NCI-H1436 (cell line): ENCODE measurements at regions not wholly inside any gene's neighbourhood (a gene's known extent, or its start where the extent isn't known, plus 50 kb on each side); places are given as distances from the start of the nearest gene placed in this dataset.

Experiments
- DNase-seq: peaks from one replicate; lab custom pipeline; 2025; lab: John Stamatoyannopoulos, UW

DNA sequence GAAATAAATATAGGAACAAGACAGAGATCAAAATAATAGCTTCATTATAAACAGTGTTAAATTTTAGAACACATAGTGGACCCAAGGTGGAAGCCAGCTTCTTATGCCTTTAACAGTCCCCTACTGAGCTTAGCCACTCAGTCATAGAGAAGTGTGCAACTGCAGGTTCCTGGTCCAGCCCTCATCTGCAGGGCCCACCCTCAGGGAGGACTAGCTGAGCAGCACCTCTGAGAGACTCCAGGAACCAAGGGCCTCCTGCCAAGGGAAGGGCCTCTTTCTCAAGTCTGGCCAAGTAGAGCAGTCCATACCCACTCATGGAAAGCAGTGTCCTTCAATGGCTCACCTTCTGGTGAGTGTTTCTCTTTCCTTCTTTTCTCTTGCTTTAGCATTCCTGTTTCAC is 173.7 kb upstream of the PRPS1L1 start:
- no peak for DNase-seq

DNA sequence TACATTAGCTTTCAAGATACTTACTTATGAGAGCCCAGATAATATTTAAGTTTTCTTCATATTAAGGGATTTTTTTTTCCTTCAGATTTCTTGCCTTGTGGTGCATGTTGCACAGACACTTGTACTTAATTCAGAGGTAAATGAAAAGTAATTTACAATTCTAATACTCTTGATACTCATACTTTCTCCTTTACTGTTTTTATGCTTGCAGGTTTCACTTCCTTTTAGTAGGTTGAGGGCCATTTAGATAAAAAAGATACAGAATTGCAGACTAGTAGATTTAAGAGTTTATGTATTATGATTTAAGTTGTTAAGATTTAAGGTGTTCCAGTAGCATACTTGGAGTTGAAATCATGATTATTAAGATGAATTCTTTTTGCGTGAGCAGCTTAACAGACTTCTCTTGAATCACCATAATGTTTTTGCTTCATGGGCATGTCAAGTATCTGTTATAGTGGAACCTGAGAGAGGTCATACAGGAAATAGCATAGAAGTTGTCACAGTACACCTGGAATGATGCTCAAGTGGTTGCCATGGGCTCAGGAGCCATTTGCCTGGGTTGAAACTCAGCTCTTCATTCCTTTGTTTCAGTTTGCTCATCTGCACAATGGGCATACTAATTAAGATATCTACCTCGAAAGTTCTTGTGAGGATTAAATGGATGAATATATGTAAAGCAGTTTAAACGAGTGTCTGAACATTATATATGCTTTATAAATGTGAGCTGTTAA is 174.8 kb upstream of the PRPS1L1 start:
- no peak for DNase-seq

GRCh38 chr7:18206331-18206730 is 178.7 kb upstream of the PRPS1L1 start:
- no peak for DNase-seq

- DNase-seq, result no peak
Observed at GRCh38 chr7:18208921-18209320, 181.3 kb upstream of the PRPS1L1 start.

DNA sequence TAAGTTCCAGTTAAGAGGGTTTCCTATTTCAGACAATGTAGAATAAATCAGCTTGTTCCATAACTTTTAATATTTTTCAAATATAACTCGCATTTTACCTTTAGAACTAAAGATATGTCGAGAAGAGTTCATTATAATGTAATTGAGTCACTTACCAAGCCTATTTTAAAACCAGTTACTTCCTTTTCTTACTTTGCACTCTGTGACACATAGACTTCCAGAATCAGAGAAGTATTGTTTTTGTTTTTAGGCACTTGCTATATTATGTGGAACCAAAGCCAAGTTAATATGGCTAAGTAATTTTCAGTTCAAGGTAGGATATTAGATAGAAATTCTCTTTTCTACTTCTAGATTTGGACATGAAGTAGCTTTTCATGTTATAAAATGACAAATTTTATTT is 182.7 kb upstream of the PRPS1L1 start:
- no peak for DNase-seq

GRCh38 chr7:18210788-18211187 is 183.1 kb upstream of the PRPS1L1 start:
- no peak for DNase-seq

- no peak for DNase-seq
Observed at GRCh38 chr7:18212308-18212707, 184.7 kb upstream of the PRPS1L1 start.

- DNase-seq, result no peak
Observed at GRCh38 chr7:18212758-18213157, 185.1 kb upstream of the PRPS1L1 start.

GRCh38 chr7:18213652-18214051 is 186.0 kb upstream of the PRPS1L1 start:
- DNase-seq, result no peak

GRCh38 chr7:18216270-18216669 is 188.6 kb upstream of the PRPS1L1 start:
- DNase-seq, result no peak

- no peak for DNase-seq
Observed at GRCh38 chr7:18221377-18222293, 194.0 kb upstream of the PRPS1L1 start.

GRCh38 chr7:18222636-18223035 is 195.0 kb upstream of the PRPS1L1 start:
- no peak for DNase-seq

GRCh38 chr7:18224138-18224537 is 196.5 kb upstream of the PRPS1L1 start:
- no peak for DNase-seq

DNA sequence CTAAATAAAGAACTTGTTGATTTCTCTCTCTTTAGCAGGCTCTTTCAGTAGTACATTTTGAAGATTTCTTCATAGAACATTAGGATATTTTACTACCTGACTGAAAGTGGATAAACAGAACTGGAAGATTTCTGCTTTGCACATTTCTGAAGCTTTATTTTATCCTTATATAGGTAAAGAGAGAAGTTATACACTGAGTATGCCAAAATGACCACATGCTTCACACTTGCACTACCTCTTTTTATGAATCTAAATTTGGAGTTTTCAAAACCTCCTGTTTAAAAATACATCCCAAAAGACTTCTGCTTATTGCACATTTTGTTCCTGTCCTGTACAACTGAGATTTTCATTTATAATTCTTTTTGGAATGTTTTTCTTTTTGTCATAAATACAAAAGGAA is 197.4 kb upstream of the PRPS1L1 start:
- DNase-seq, result no peak

GRCh38 chr7:18226598-18226997 is 199.0 kb upstream of the PRPS1L1 start:
- no peak for DNase-seq

- DNase-seq, result no peak
Observed at GRCh38 chr7:18228686-18229085, 201.0 kb upstream of the PRPS1L1 start.

DNA sequence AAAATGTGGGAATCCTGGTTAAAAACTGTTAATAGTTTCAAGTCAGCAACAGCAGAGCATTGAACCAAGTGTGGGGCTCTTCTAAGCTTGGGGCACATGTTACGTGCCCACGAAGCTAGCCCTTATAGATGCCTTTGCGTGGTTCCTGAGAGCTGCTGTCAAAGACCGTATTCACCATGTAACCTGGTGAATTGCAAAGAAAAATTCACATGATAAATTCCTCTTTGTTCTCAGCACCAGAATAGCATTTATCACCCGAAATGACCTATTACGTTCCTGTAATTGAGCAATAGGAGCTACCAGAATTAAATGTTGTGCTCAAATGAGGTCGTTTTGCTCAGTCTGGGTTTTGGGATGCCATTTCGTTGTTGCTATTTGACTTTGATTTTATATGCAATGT is 202.6 kb upstream of the PRPS1L1 start:
- no peak for DNase-seq

DNA sequence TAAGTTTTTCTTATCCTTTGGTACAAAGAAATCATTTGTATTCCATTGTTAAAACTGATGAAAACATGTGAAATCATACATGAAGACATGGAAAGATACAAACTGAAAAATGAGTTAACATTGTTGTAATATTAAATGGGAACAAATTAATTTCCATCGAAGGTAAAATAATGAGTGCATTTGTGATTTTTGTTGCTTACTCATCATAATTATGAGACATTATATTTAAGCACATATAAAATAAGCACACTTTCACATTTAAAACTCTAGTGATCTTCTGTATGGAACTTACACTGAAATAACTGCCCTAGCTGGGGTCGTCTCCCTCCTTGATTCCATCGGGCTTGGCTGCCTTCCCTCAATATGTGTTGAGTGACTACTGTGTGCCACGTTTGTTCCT is 204.2 kb upstream of the PRPS1L1 start:
- DNase-seq, result no peak

- DNase-seq, result no peak
Observed at GRCh38 chr7:18234519-18234918, 206.9 kb upstream of the PRPS1L1 start.

DNA sequence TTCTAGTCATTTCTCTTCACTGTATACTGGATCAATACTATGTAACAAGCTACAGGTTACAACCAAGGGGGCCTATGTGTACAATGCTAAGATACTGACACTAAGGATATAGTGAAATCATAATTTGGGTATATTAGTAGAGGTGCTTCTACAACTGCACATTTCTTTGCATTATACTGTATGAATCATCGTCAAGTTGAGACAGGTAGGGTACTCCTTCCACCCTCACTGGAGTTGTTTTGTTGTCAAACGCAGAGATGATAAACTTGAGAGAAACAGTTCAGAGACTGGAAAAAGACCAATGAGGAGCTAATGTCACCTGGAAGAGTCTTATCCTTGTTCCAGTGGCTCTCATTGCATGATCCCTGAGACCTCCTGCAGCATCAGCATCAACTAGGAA is 208.2 kb upstream of the PRPS1L1 start:
- no peak for DNase-seq

DNA sequence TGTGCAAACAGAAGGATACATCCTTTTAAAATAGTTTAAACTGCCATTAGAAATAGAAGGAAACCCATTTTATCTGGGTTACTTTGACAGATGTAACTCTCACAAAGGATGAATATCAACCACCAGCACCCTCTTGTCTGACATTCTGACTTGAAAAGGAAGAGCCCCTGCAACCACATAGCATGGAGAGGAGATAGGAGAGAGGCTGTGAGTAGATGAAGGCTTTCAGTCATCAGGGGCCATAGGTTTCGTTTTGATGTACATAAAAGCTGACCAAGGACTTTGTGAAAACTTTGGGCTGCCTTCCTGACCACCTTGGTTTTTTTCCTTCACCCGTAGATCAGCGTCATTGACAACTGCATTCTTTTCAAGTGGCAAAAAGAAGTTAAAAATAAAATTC is 211.6 kb upstream of the PRPS1L1 start:
- DNase-seq, result no peak

DNA sequence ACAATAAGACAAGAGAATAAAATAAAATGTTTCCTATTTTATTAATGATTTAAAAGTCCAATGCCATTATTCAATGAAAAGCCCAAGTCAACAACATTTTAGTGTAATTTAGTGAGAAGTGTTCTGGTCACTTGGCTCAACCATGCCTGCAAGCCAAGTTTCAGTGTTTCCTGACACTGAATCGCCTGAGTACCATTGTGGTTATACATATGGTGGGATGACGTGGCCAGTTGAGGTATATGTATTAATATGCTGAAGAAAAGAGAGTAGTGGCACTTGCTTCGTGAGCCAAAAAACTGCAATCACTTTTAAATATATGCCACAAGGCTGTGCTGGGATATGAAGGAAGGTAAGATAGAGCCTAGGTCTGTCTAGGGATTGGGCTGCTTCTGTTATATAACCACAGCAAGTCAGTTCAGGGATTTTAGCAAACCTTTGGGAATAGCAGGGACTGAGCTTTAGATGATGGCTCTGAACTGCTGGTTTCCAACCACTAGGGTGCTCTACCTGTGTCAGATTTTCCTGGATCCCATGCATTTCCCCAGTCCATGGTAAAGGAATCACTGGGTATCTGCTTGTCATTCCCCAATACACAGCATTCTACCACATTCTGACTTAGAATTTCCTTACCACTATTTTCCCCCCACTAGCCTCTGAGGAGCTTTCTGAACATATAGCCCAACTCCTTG is 214.0 kb upstream of the PRPS1L1 start:
- no peak for DNase-seq

GRCh38 chr7:18243731-18244130 is 216.1 kb upstream of the PRPS1L1 start:
- no peak for DNase-seq
